ENCODE measurements at regions not wholly inside any gene's neighbourhood (a gene's known extent, or its start where the extent isn't known, plus 50 kb on each side); places are given as distances from the start of the nearest gene placed in this dataset.

GRCh38 chr11:134785660-134786284, 373.7 kb upstream of the B3GAT1 start:
- Mint-ChIP-seq H3K4me1 (no peaks in the 10 kb centered on the region), H3K27me3 (peaks cover 8% of the 10 kb centered on the region), H3K9me3 (no peaks in the 10 kb centered on the region), H3K36me3 (ENCODE audit: low read depth) (no peaks in the 10 kb centered on the region), H3K27ac (no peak overlapping the region), H3K4me3 (no peak overlapping the region)
- ChIA-PET POLR2A (no interaction called here), CTCF (no interaction called here)
- DNase-seq (no peak), ATAC-seq (ENCODE audit: low read depth) (no peak)
- no peak for TF ChIP-seq CTCF (IDR thresholded peaks at IDR 0.05)
- intact Hi-C loops (cut with micrococcal nuclease): no loop called here

- Mint-ChIP-seq H3K4me3 (no peak overlapping the region), H3K9me3 (no peaks in the 10 kb centered on the region), H3K27me3 (peaks cover 8% of the 10 kb centered on the region), H3K27ac (no peak overlapping the region), H3K36me3 (ENCODE audit: low read depth) (no peaks in the 10 kb centered on the region), H3K4me1 (no peaks in the 10 kb centered on the region)
- intact Hi-C loops (cut with micrococcal nuclease): no loop called here
- ChIA-PET POLR2A (no interaction called here), CTCF (no interaction called here)
- no peak for TF ChIP-seq CTCF (IDR thresholded peaks at IDR 0.05)
- DNase-seq: no peak
- no peak for ATAC-seq (ENCODE audit: low read depth)
Observed at GRCh38 chr11:134785059-134785458, 373.0 kb upstream of the B3GAT1 start.

- no peaks in the 10 kb centered on the region for H3K4me1 Mint-ChIP-seq
- H3K9me3 Mint-ChIP-seq: no peaks in the 10 kb centered on the region
- ChIA-PET CTCF (no interaction called here), POLR2A (no interaction called here)
- no peak overlapping the region for H3K27ac Mint-ChIP-seq
- intact Hi-C loops (cut with micrococcal nuclease): no loop called here
- H3K27me3 Mint-ChIP-seq: peaks cover 12% of the 10 kb centered on the region
- no peaks in the 10 kb centered on the region for H3K36me3 Mint-ChIP-seq (ENCODE audit: low read depth)
- TF ChIP-seq CTCF (IDR thresholded peaks at IDR 0.05): no peak
- no peak overlapping the region for H3K4me3 Mint-ChIP-seq
- ATAC-seq (ENCODE audit: low read depth) (no peak), DNase-seq (no peak)
Observed at GRCh38 chr11:134784568-134784967, 372.5 kb upstream of the B3GAT1 start.

- H3K36me3 Mint-ChIP-seq (ENCODE audit: low read depth): no peaks in the 10 kb centered on the region
- POLR2A ChIA-PET: no interaction called here
- intact Hi-C loops (cut with micrococcal nuclease): no loop called here
- TF ChIP-seq CTCF (IDR thresholded peaks at IDR 0.05): no peak
- DNase-seq (no peak), ATAC-seq (ENCODE audit: low read depth) (no peak)
- no peaks in the 10 kb centered on the region for H3K4me1 Mint-ChIP-seq
- CTCF ChIA-PET: no interaction called here
- H3K27ac Mint-ChIP-seq: no peak overlapping the region
- H3K27me3 Mint-ChIP-seq: peaks cover 12% of the 10 kb centered on the region
- H3K4me3 Mint-ChIP-seq: no peak overlapping the region
- H3K9me3 Mint-ChIP-seq: no peaks in the 10 kb centered on the region
Observed at GRCh38 chr11:134784046-134784445, 372.0 kb upstream of the B3GAT1 start.

- ChIA-PET POLR2A (no interaction called here), CTCF (no interaction called here)
- Mint-ChIP-seq H3K9me3 (no peaks in the 10 kb centered on the region), H3K36me3 (ENCODE audit: low read depth) (no peaks in the 10 kb centered on the region), H3K27ac (no peak overlapping the region), H3K4me1 (no peaks in the 10 kb centered on the region), H3K4me3 (no peak overlapping the region), H3K27me3 (peaks cover 12% of the 10 kb centered on the region)
- TF ChIP-seq CTCF (IDR thresholded peaks at IDR 0.05): no peak
- no peak for ATAC-seq (ENCODE audit: low read depth)
- no peak for DNase-seq
- intact Hi-C loops (cut with micrococcal nuclease): no loop called here
Observed at GRCh38 chr11:134783234-134783633, 371.2 kb upstream of the B3GAT1 start.
